WI38 (cell line): ENCODE measurements at regions not wholly inside any gene's neighbourhood (a gene's known extent, or its start where the extent isn't known, plus 50 kb on each side); places are given as distances from the start of the nearest gene placed in this dataset.

ENCODE experiments used
- H3K4me3 ChIP-seq: 2 replicates; pipeline ENCODE4 v1.5.1; 2011; ENCODE audit warnings: low read depth, mild to moderate bottlenecking, control low read depth, low read length
- CTCF ChIP-seq: IDR thresholded peaks from 2 replicates; pipeline ENCODE4 v1.5.1; 2012; ENCODE audit warnings: low read depth, mild to moderate bottlenecking, control low read depth, low read length

DNA sequence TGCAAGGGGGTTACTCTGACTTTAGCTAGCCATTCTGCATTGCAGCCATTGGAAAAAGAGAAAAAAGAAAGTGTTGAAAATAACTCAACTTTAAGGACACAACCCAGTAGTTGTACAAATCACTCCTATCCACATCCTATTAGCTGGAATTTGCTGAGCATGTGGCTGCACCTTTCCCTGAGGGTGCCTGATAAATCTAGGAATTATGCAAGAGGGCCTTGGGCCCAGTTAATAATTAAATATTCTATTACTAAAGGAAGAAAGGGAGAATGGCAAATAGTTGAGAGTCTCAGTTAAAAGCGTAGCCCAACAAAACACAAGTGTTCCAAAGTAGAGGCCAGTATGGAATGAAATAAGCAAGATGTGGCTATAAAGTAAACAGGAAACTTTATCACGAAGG is 200.9 kb upstream of the CNTNAP2 start:
- no peak for TF ChIP-seq CTCF
- no peak overlapping the region for H3K4me3 ChIP-seq

GRCh38 chr7:145909991-145910513 is 206.5 kb upstream of the CNTNAP2 start:
- no peak for TF ChIP-seq CTCF
- H3K4me3 ChIP-seq, result no peak overlapping the region

DNA sequence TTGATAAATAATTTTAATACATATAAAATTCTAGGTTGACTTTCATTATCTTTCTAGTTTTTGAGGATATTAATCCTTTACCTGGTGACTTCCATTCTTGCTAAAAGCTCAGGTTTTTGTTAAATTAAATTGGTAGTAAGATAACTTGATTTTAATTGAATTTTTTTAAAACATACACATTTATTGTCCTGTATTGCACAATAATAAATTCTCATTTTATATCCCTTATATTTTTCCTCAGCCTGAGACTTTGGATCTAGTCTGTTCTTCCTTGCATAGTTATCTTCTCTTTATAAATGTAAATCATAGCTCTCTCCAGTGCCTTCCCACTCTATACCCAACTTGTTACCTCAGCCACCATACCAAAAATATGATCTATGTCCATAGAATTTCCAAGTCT is 212.9 kb upstream of the CNTNAP2 start:
- H3K4me3 ChIP-seq, result no peak overlapping the region
- TF ChIP-seq CTCF, result no peak

- H3K4me3 ChIP-seq, result no peak overlapping the region
- no peak for TF ChIP-seq CTCF
Measured at GRCh38 chr7:145902123-145902522, 214.5 kb upstream of the CNTNAP2 start.

DNA sequence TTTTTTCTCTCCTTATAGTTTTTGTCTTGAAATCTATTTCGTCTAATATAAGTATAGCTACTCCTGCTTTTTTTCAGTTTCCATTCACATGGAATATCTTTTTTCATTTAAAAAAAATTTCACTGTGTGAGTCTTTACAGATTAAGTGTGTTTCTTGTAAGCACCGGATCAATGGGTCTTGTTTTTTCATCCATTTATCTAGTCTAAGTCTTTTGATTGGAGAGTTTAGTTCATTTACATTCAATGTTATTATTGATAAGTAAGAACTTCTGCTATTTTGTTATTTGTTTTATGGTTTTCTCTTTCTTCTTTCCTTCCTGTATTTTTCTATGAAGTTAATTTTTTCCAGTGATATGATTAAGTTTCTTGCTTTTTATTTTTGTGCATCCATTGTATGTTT is 216.7 kb upstream of the CNTNAP2 start:
- no peak for TF ChIP-seq CTCF
- no peak overlapping the region for H3K4me3 ChIP-seq

- TF ChIP-seq CTCF, result no peak
Measured at GRCh38 chr7:145893925-145894535, 222.6 kb upstream of the CNTNAP2 start.

GRCh38 chr7:145884716-145885514 is 231.7 kb upstream of the CNTNAP2 start:
- no peak for TF ChIP-seq CTCF
- H3K4me3 ChIP-seq, result no peak overlapping the region

More at GRCh38 chr7:145893925-145894535, 222.6 kb upstream of the CNTNAP2 start:
- H3K4me3 ChIP-seq, result no peak overlapping the region
